ENCODE measurements at regions not wholly inside any gene's neighbourhood (a gene's known extent, or its start where the extent isn't known, plus 50 kb on each side); places are given as distances from the start of the nearest gene placed in this dataset.

GRCh38 chr20:22324505-22324904, 259.9 kb downstream of the FOXA2 start:
- TF ChIP-seq POLR2A (IDR thresholded peaks at IDR 0.05) = no peak
- TF ChIP-seq CTCF (IDR thresholded peaks at IDR 0.05) = no peak
- TF ChIP-seq EP300 (IDR thresholded peaks at IDR 0.05) = no peak

All from stomach (tissue), 4 donors.